HepG2 (cell line): ENCODE measurements at regions not wholly inside any gene's neighbourhood (a gene's known extent, or its start where the extent isn't known, plus 50 kb on each side); places are given as distances from the start of the nearest gene placed in this dataset.

Experiments
- AHDC1 ChIP-seq: sonication (generic); formaldehyde crosslinking; IDR thresholded peaks from 2 replicates; pipeline ENCODE4 v1.5.1; 2020; ENCODE audit warnings: mild to moderate bottlenecking, missing genetic modification reagents, borderline replicate concordance
- DNMT1 ChIP-seq: sonication (generic); formaldehyde crosslinking; IDR thresholded peaks from 2 replicates; pipeline ENCODE4 v1.5.1; 2020; ENCODE audit warnings: mild to moderate bottlenecking, missing genetic modification reagents
- FOXK2 ChIP-seq: fragments of 450-650 bp; IDR thresholded peaks from 2 replicates; pipeline ENCODE4 v1.6.1; 2016
- HNRNPUL1 ChIP-seq: fragments of 200-400 bp; formaldehyde crosslinking; IDR thresholded peaks from 2 replicates; pipeline ENCODE4 v1.6.1; 2017; ENCODE audit warnings: low read depth, mild to moderate bottlenecking, low read length, moderate library complexity
- ISL2 ChIP-seq: sonication (generic); formaldehyde crosslinking; IDR thresholded peaks from 2 replicates; pipeline ENCODE4 v1.5.0; 2020; ENCODE audit warnings: missing genetic modification reagents
- NR3C1 ChIP-seq: sonication (generic); formaldehyde crosslinking; IDR thresholded peaks from 2 replicates; pipeline ENCODE4 v1.4.0; 2020; ENCODE audit warnings: missing genetic modification reagents
- ONECUT2 ChIP-seq: sonication (generic); formaldehyde crosslinking; IDR thresholded peaks from 2 replicates; pipeline ENCODE4 v1.4.0; 2020; ENCODE audit warnings: missing genetic modification reagents
- PPARG ChIP-seq: conservative IDR thresholded peaks from 2 replicates; pipeline ENCODE4 v1.6.1; 2016; ENCODE audit warnings: missing biosample characterization, missing genetic modification reagents
- TF ChIP-seq, protein P1 (sequence below): sonication (generic); formaldehyde crosslinking; IDR thresholded peaks from 2 replicates; pipeline ENCODE4 v1.5.0; 2020; ENCODE audit warnings: missing genetic modification reagents
- TF ChIP-seq, protein P2 (sequence below): sonication (generic); formaldehyde crosslinking; IDR thresholded peaks from 2 replicates; pipeline ENCODE4 v1.8.1; 2023; ENCODE audit warnings: mild to moderate bottlenecking, moderate library complexity, missing genetic modification reagents

DNA sequence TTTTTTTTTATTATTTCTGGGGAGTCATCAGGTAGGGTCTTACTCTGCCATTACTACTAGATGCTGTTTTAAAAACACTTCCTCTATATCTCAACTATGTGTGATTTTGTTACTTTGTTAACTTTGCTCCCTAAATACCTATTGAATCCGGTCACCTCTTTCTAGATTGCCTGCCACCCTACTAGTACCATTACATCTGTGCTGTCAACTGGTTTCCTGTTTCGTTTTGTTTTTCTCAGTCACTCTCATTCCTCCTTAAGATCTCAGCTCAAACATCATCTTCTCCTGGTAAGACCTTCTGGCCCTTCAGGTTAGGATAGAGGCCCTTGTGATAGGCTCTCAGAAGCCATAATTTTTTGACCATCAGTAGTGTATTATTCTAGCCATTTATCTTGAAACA lies 324.2 kb upstream of the ATP10B start (continued):
- no peak for TF ChIP-seq AHDC1
- TF ChIP-seq DNMT1 (CRISPR knock-in tag), result no peak
- TF ChIP-seq, protein P1, sequence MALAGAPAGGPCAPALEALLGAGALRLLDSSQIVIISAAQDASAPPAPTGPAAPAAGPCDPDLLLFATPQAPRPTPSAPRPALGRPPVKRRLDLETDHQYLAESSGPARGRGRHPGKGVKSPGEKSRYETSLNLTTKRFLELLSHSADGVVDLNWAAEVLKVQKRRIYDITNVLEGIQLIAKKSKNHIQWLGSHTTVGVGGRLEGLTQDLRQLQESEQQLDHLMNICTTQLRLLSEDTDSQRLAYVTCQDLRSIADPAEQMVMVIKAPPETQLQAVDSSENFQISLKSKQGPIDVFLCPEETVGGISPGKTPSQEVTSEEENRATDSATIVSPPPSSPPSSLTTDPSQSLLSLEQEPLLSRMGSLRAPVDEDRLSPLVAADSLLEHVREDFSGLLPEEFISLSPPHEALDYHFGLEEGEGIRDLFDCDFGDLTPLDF, result no peak
- TF ChIP-seq ONECUT2, result no peak
- no peak for TF ChIP-seq ISL2
- TF ChIP-seq FOXK2, result no peak
- TF ChIP-seq NR3C1 (CRISPR knock-in tag), result no peak
- TF ChIP-seq HNRNPUL1, result no peak
- TF ChIP-seq PPARG (CRISPR knock-in tag), result no peak
- TF ChIP-seq, protein P2, sequence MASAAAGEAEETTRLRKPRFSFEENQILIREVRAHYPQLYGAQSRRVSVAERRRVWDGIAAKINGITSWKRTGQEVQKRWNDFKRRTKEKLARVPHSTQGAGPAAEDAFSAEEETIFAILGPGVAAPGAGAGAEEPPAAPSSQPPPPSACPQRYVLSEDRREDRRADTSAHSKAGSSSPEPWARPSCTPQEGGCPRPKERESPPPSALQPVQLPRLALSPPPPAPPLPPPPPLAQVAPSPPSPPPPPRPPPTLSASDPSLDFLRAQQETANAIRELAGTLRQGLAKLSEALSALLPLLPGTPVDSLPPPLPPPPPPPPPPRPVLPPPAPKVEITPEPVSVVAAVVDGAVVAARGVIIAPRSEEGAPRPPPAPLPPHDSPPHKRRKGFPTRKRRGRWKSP (CRISPR knock-in tag), result no peak
